ENCODE measurements at regions not wholly inside any gene's neighbourhood (a gene's known extent, or its start where the extent isn't known, plus 50 kb on each side); places are given as distances from the start of the nearest gene placed in this dataset.

GRCh38 chr6:113340371-113340770 lies 516.8 kb upstream of the MARCKS start:
- no peak for DNase-seq (ENCODE audit: low read depth in 2 of 2)

- no peak for DNase-seq (ENCODE audit: low read depth in 2 of 2)
These were observed 513.2 kb upstream of the MARCKS start for GRCh38 chr6:113343940-113344339.

GRCh38 chr6:113344969-113345368 lies 512.2 kb upstream of the MARCKS start:
- no peak for DNase-seq (ENCODE audit: low read depth in 2 of 2)

- DNase-seq (ENCODE audit: low read depth in 2 of 2) = no peak
These were observed 509.7 kb upstream of the MARCKS start for GRCh38 chr6:113347436-113347835.

- no peak for DNase-seq (ENCODE audit: low read depth in 2 of 2)
These were observed 506.7 kb upstream of the MARCKS start for GRCh38 chr6:113350461-113350860.

GRCh38 chr6:113351173-113351834 lies 505.8 kb upstream of the MARCKS start:
- DNase-seq (ENCODE audit: low read depth in 2 of 2) = no peak

GRCh38 chr6:113352029-113352801 lies 504.9 kb upstream of the MARCKS start:
- no peak for DNase-seq (ENCODE audit: low read depth in 2 of 2)

- DNase-seq (ENCODE audit: low read depth in 2 of 2) = no peak
These were observed 504.3 kb upstream of the MARCKS start for GRCh38 chr6:113352831-113353230.

GRCh38 chr6:113353392-113353791 lies 503.8 kb upstream of the MARCKS start:
- DNase-seq (ENCODE audit: low read depth in 2 of 2) = no peak

GRCh38 chr6:113354204-113354895 lies 502.8 kb upstream of the MARCKS start:
- no peak for DNase-seq (ENCODE audit: low read depth in 2 of 2)

GRCh38 chr6:113356139-113356538 lies 501.0 kb upstream of the MARCKS start:
- DNase-seq (ENCODE audit: low read depth in 2 of 2) = no peak

GRCh38 chr6:113357041-113357440 lies 500.1 kb upstream of the MARCKS start:
- no peak for DNase-seq (ENCODE audit: low read depth in 2 of 2)

- DNase-seq (ENCODE audit: low read depth in 2 of 2) = no peak
These were observed 499.0 kb upstream of the MARCKS start for GRCh38 chr6:113358063-113358583.

- no peak for DNase-seq (ENCODE audit: low read depth in 2 of 2)
These were observed 497.7 kb upstream of the MARCKS start for GRCh38 chr6:113359155-113360140.

GRCh38 chr6:113361014-113361645 lies 496.0 kb upstream of the MARCKS start:
- no peak for DNase-seq (ENCODE audit: low read depth in 2 of 2)

GRCh38 chr6:113362301-113363047 lies 494.7 kb upstream of the MARCKS start:
- DNase-seq (ENCODE audit: low read depth in 2 of 2) = no peak

GRCh38 chr6:113363048-113363798 lies 493.9 kb upstream of the MARCKS start:
- no peak for DNase-seq (ENCODE audit: low read depth in 2 of 2)

GRCh38 chr6:113363866-113364265 lies 493.3 kb upstream of the MARCKS start:
- DNase-seq (ENCODE audit: low read depth in 2 of 2) = no peak

- no peak for DNase-seq (ENCODE audit: low read depth in 2 of 2)
These were observed 492.4 kb upstream of the MARCKS start for GRCh38 chr6:113364766-113365165.
